Endothelial cell (in vitro differentiated cells): ENCODE measurements at regions not wholly inside any gene's neighbourhood (a gene's known extent, or its start where the extent isn't known, plus 50 kb on each side); places are given as distances from the start of the nearest gene placed in this dataset.

Source experiments
- DNase-seq: peaks from one replicate; pipeline ENCODE4 v3.0.0; 2021; ENCODE audit warnings: low spot score
- H3K27ac Mint-ChIP-seq: one replicate; pipeline ENCODE4 v1.8.0; 2021; ENCODE audit warnings: mixed read lengths, inconsistent platforms; ENCODE audit not compliant: unreplicated experiment
- H3K27me3 Mint-ChIP-seq: one replicate; pipeline ENCODE4 v1.8.0; 2021; ENCODE audit warnings: mild to moderate bottlenecking, moderate library complexity, mixed read lengths, inconsistent platforms; ENCODE audit not compliant: unreplicated experiment
- H3K36me3 Mint-ChIP-seq: one replicate; pipeline ENCODE4 v1.8.0; 2021; ENCODE audit warnings: mild to moderate bottlenecking, low read depth, mixed read lengths, inconsistent platforms; ENCODE audit not compliant: unreplicated experiment
- H3K4me1 Mint-ChIP-seq: one replicate; pipeline ENCODE4 v1.8.0; 2021; ENCODE audit warnings: mild to moderate bottlenecking, mixed read lengths, inconsistent platforms; ENCODE audit not compliant: unreplicated experiment
- H3K4me3 Mint-ChIP-seq: one replicate; pipeline ENCODE4 v1.8.0; 2021; ENCODE audit warnings: mild to moderate bottlenecking, mixed read lengths, inconsistent platforms; ENCODE audit not compliant: unreplicated experiment
- H3K9me3 Mint-ChIP-seq: one replicate; pipeline ENCODE4 v1.8.0; 2021; ENCODE audit warnings: mixed read lengths, inconsistent platforms; ENCODE audit not compliant: unreplicated experiment
- TF ChIP-seq, protein P1 (sequence below): fragments of 200-600 bp; sonication (generic); IDR thresholded peaks from one replicate; pipeline ENCODE4 v1.5.0; 2021; ENCODE audit warnings: antibody characterized with exemption; ENCODE audit not compliant: unreplicated experiment

DNA sequence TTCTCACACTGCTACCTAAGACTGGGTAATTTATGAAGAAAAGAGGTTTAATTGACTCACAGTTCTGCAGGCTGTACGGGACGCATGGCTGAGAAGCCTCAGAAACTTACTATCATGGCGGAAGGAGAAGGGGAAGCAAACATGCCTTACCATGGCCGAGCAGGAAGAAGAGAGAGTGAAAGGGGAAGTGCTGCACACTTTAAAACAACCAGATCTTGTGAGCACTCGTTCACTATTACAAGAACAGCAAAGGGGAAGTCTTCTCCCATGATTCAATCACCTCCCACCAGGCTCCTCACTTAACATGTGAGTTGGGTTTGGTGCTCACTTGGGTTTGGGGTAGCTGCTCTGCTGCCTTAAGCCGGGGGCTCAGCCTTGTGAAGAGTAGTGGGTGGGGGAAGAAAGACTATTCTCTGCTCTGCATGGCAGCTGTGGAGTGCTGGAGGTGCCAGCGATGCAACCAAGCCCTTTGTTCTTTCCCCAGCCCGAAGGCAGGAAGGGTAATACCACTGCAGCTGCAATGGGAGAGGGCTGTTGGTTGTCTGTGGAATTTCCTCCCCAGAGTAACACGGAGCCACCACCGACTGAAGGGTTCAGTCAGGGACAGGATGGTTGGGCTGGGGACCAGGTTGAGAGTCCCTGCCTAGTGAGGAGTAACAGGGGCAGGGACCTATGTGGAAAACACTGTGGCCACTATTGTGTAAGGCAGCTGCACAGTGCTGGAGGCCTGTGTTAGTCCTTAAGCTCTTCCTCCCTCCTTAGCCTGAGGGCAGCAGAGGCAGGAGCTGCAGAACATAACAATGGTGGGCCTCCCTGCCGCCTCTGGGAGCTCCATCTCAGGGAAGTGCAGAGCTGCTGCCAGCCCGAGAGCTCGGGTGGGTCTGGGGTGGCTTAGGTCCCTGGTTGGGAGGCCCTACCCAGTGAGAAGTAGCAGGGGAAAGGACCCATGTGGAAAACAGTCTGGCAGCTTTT, 1262.5 kb downstream of the EFNB2 start:
- H3K4me3 Mint-ChIP-seq: no peak overlapping the region

DNA sequence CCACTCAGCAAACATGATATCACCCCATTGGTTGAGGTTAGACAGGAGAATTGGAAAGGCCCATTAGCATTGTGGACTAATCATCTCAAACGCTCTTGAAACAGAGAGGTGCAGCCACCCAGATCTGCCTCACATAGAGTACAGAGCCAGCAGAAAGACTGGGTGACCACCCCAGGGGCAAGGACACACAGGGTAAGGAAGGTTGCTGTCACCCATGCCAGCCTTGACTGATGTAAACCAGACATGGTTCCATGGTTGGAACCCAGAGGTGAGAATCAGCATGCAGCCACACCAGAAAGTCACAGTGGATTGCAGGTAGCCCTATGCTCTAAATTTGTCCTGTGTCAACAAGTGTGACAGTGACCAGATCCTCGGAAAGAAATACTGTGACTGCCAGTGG, 1268.8 kb downstream of the EFNB2 start:
- H3K9me3 Mint-ChIP-seq: no peaks in the 10 kb centered on the region
- no peaks in the 10 kb centered on the region for H3K27me3 Mint-ChIP-seq
- no peak overlapping the region for H3K4me3 Mint-ChIP-seq
- no peak overlapping the region for H3K27ac Mint-ChIP-seq
- DNase-seq: no peak
- TF ChIP-seq, protein P1, sequence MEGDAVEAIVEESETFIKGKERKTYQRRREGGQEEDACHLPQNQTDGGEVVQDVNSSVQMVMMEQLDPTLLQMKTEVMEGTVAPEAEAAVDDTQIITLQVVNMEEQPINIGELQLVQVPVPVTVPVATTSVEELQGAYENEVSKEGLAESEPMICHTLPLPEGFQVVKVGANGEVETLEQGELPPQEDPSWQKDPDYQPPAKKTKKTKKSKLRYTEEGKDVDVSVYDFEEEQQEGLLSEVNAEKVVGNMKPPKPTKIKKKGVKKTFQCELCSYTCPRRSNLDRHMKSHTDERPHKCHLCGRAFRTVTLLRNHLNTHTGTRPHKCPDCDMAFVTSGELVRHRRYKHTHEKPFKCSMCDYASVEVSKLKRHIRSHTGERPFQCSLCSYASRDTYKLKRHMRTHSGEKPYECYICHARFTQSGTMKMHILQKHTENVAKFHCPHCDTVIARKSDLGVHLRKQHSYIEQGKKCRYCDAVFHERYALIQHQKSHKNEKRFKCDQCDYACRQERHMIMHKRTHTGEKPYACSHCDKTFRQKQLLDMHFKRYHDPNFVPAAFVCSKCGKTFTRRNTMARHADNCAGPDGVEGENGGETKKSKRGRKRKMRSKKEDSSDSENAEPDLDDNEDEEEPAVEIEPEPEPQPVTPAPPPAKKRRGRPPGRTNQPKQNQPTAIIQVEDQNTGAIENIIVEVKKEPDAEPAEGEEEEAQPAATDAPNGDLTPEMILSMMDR: no peak
- no peaks in the 10 kb centered on the region for H3K4me1 Mint-ChIP-seq
- no peaks in the 10 kb centered on the region for H3K36me3 Mint-ChIP-seq

More for the DNA sequence above, 1262.5 kb downstream of the EFNB2 start:
- no peak for DNase-seq
- H3K9me3 Mint-ChIP-seq: no peaks in the 10 kb centered on the region
- TF ChIP-seq, protein P1: no peak
- no peaks in the 10 kb centered on the region for H3K27me3 Mint-ChIP-seq
- H3K36me3 Mint-ChIP-seq: no peaks in the 10 kb centered on the region
- no peak overlapping the region for H3K27ac Mint-ChIP-seq
- no peaks in the 10 kb centered on the region for H3K4me1 Mint-ChIP-seq

DNA sequence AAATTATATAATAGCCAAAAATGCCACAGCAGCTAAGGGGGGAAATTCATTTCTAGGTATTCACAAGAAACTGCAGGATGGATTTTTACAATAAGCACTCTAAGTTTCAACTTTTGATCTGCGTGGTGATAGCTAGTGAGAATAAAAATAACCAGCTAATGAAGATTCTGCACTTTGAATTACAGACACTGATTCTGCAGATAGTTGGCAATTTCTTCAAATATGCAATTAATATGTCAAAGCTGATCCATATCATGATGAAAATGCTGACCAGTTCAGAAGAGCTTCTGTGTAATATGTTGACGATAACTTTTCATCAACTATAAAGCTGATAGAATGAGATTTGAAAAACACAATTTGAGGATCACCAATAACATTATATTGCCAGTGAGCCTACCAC, 1272.9 kb downstream of the EFNB2 start:
- Mint-ChIP-seq H3K36me3 (no peaks in the 10 kb centered on the region), H3K27me3 (no peaks in the 10 kb centered on the region), H3K27ac (no peak overlapping the region), H3K9me3 (no peaks in the 10 kb centered on the region), H3K4me3 (no peak overlapping the region), H3K4me1 (no peaks in the 10 kb centered on the region)
- TF ChIP-seq, protein P1: no peak
- DNase-seq: no peak

DNA sequence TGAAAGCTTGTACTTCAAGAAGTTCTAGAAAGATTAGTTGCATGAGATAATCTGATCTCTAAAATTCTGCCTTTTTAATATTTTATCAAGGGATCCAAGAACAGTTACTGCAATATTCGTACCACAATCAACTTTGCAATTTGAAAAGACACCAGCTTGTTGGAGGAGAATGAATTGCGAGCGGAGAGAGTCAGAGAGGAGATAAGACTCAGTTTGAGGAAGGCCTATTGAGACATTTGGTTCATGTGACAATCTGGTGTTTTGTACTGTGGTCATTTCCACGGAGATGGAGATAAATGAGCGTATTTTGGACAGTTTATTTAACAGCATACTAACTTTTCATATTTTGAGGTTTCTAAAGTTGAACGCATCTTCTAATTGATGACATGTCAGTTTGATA, 1276.0 kb downstream of the EFNB2 start:
- Mint-ChIP-seq H3K36me3 (no peaks in the 10 kb centered on the region), H3K27ac (no peak overlapping the region), H3K9me3 (no peaks in the 10 kb centered on the region), H3K27me3 (no peaks in the 10 kb centered on the region), H3K4me1 (peaks cover 3% of the 10 kb centered on the region), H3K4me3 (no peak overlapping the region)
- TF ChIP-seq, protein P1: no peak
- no peak for DNase-seq

DNA sequence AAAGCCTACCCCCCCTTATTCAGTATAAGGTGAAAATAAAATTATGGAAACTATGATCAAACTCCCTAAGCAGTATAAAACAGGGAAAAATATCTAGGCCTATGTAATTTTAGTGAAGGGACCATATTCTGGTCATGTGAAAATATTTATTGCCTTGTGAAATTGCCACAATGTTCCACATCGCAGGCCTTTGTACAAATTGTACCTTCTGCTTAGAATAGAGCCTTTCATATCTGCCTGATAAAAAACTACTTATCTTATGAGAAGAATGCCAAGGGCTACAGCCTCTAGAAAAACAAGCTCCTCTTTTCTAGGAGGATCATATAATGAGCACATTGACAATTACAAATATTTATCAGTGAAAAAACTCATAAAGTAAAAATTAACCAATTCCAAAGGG, 1280.0 kb downstream of the EFNB2 start:
- H3K9me3 Mint-ChIP-seq: no peaks in the 10 kb centered on the region
- no peaks in the 10 kb centered on the region for H3K36me3 Mint-ChIP-seq

More for the DNA sequence above, 1280.0 kb downstream of the EFNB2 start:
- DNase-seq: no peak
- Mint-ChIP-seq H3K27ac (no peak overlapping the region), H3K27me3 (no peaks in the 10 kb centered on the region), H3K4me3 (no peak overlapping the region), H3K4me1 (peaks cover 3% of the 10 kb centered on the region)
- TF ChIP-seq, protein P1: no peak
